ENCODE measurements at regions not wholly inside any gene's neighbourhood (a gene's known extent, or its start where the extent isn't known, plus 50 kb on each side); places are given as distances from the start of the nearest gene placed in this dataset.

- intact Hi-C loops (cut with micrococcal nuclease; ENCODE audit: unreplicated experiment): no loop called here
- Mint-ChIP-seq H3K36me3 (ENCODE audit: insufficient read depth, unreplicated experiment) (no peaks in the 10 kb centered on the region), H3K4me3 (ENCODE audit: low read depth, unreplicated experiment) (no peak overlapping the region), H3K4me1 (ENCODE audit: low read depth, unreplicated experiment) (no peaks in the 10 kb centered on the region), H3K9me3 (ENCODE audit: low read depth, unreplicated experiment) (no peaks in the 10 kb centered on the region), H3K27me3 (ENCODE audit: unreplicated experiment) (no peaks in the 10 kb centered on the region), H3K27ac (ENCODE audit: unreplicated experiment) (no peak overlapping the region)
- CTCF ChIA-PET: no interaction called here
- no peak for DNase-seq
- BruUV-seq (replicated peaks): no TSS peak
- TF ChIP-seq CTCF (IDR thresholded peaks at IDR 0.05; ENCODE audit: unreplicated experiment): no peak
Measured at GRCh38 chr20:10777710-10778109, 103.9 kb upstream of the JAG1 start.

- Mint-ChIP-seq H3K4me1 (ENCODE audit: low read depth, unreplicated experiment) (no peaks in the 10 kb centered on the region), H3K27ac (ENCODE audit: unreplicated experiment) (no peak overlapping the region), H3K4me3 (ENCODE audit: low read depth, unreplicated experiment) (no peak overlapping the region), H3K36me3 (ENCODE audit: insufficient read depth, unreplicated experiment) (peaks cover 5% of the 10 kb centered on the region), H3K27me3 (ENCODE audit: unreplicated experiment) (no peaks in the 10 kb centered on the region), H3K9me3 (ENCODE audit: low read depth, unreplicated experiment) (no peaks in the 10 kb centered on the region)
- CTCF ChIA-PET: no interaction called here
- intact Hi-C loops (cut with micrococcal nuclease; ENCODE audit: unreplicated experiment): no loop called here
- no TSS peak for BruUV-seq (replicated peaks)
- DNase-seq: no peak
- TF ChIP-seq CTCF (IDR thresholded peaks at IDR 0.05; ENCODE audit: unreplicated experiment): no peak
Measured at GRCh38 chr20:10779911-10780310, 106.1 kb upstream of the JAG1 start.

- Mint-ChIP-seq H3K9me3 (ENCODE audit: low read depth, unreplicated experiment) (no peaks in the 10 kb centered on the region), H3K27me3 (ENCODE audit: unreplicated experiment) (no peaks in the 10 kb centered on the region), H3K27ac (ENCODE audit: unreplicated experiment) (no peak overlapping the region), H3K4me1 (ENCODE audit: low read depth, unreplicated experiment) (no peaks in the 10 kb centered on the region), H3K36me3 (ENCODE audit: insufficient read depth, unreplicated experiment) (peaks cover 5% of the 10 kb centered on the region), H3K4me3 (ENCODE audit: low read depth, unreplicated experiment) (no peak overlapping the region)
- CTCF ChIA-PET: no interaction called here
- intact Hi-C loops (cut with micrococcal nuclease; ENCODE audit: unreplicated experiment): no loop called here
- no peak for DNase-seq
- BruUV-seq (replicated peaks): no TSS peak
- no peak for TF ChIP-seq CTCF (IDR thresholded peaks at IDR 0.05; ENCODE audit: unreplicated experiment)
Measured at GRCh38 chr20:10780901-10781300, 107.1 kb upstream of the JAG1 start.

- peaks cover 5% of the 10 kb centered on the region for H3K36me3 Mint-ChIP-seq (ENCODE audit: insufficient read depth, unreplicated experiment)
- no peak overlapping the region for H3K4me3 Mint-ChIP-seq (ENCODE audit: low read depth, unreplicated experiment)
- H3K9me3 Mint-ChIP-seq (ENCODE audit: low read depth, unreplicated experiment): no peaks in the 10 kb centered on the region
- BruUV-seq (replicated peaks): no TSS peak
- CTCF ChIA-PET: no interaction called here
- no peak overlapping the region for H3K27ac Mint-ChIP-seq (ENCODE audit: unreplicated experiment)
- no peak for DNase-seq
- TF ChIP-seq CTCF (IDR thresholded peaks at IDR 0.05; ENCODE audit: unreplicated experiment): no peak
- no peaks in the 10 kb centered on the region for H3K27me3 Mint-ChIP-seq (ENCODE audit: unreplicated experiment)
- intact Hi-C loops (cut with micrococcal nuclease; ENCODE audit: unreplicated experiment): no loop called here
- H3K4me1 Mint-ChIP-seq (ENCODE audit: low read depth, unreplicated experiment): no peaks in the 10 kb centered on the region
Measured at GRCh38 chr20:10781526-10781925, 107.7 kb upstream of the JAG1 start.

All from Calu3 (cell line).